MG63 (cell line): ENCODE measurements at regions not wholly inside any gene's neighbourhood (a gene's known extent, or its start where the extent isn't known, plus 50 kb on each side); places are given as distances from the start of the nearest gene placed in this dataset.

Experiments
- DNase-seq: peaks from one replicate; pipeline ENCODE4 v3.0.0-alpha.2; 2020
- H3K27me3 ChIP-seq: fragments of 250-450 bp; sonication (Bioruptor Pico); 2 replicates; pipeline ENCODE4 v1.5.1; 2020; ENCODE audit warnings: mild to moderate bottlenecking, moderate library complexity
- H3K36me3 ChIP-seq: fragments of 250-450 bp; sonication (Bioruptor Pico); 2 replicates; pipeline ENCODE4 v1.5.1; 2020; ENCODE audit warnings: mild to moderate bottlenecking, moderate library complexity
- H3K4me3 ChIP-seq: fragments of 250-450 bp; sonication (Bioruptor Pico); 2 replicates; pipeline ENCODE4 v1.5.1; 2020; ENCODE audit warnings: mild to moderate bottlenecking, moderate library complexity
- H3K9me3 ChIP-seq: fragments of 250-450 bp; sonication (Bioruptor Pico); 2 replicates; pipeline ENCODE4 v1.5.1; 2020; ENCODE audit warnings: mild to moderate bottlenecking, moderate library complexity

DNA sequence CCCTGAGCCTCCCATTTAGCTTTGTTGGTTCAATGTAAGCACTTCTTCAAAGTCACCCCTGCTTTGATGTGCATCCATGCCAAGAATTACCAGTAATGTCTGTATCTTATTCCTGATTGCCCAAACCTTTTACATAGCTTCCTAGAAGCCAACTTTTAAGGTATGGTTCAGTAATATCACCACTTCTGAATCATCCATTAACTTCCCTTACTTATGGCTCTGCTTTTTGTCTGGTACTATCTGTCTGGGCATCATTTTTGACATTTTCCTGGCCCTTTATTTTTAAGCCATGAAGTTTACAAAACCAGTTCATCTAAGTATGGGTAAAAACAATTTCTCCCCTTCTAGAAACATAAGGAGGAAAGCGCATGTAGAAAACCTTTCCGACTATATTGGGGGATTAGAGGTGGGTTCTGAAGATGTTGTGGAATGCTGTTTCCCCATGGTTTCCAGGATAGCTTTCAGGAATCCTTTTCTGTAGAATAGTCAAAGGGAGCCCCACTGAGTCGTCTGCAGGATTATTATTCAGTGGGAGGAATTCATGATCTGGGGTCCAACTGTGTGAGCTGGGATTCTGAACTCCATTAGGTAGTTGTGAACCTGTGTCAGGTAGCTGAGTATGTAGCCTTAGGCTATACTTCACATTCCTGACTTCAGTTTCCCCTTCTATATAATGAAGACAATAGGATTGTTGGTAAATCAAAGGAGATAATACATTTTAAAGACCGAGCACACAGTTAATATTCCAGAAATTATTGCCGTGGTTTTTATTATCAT, 163.8 kb downstream of the SUCLA2 start:
- Histone ChIP-seq H3K4me3 (no peak overlapping the region), H3K27me3 (no peaks in the 10 kb centered on the region), H3K9me3 (no peaks in the 10 kb centered on the region), H3K36me3 (no peaks in the 10 kb centered on the region)
- no peak for DNase-seq

DNA sequence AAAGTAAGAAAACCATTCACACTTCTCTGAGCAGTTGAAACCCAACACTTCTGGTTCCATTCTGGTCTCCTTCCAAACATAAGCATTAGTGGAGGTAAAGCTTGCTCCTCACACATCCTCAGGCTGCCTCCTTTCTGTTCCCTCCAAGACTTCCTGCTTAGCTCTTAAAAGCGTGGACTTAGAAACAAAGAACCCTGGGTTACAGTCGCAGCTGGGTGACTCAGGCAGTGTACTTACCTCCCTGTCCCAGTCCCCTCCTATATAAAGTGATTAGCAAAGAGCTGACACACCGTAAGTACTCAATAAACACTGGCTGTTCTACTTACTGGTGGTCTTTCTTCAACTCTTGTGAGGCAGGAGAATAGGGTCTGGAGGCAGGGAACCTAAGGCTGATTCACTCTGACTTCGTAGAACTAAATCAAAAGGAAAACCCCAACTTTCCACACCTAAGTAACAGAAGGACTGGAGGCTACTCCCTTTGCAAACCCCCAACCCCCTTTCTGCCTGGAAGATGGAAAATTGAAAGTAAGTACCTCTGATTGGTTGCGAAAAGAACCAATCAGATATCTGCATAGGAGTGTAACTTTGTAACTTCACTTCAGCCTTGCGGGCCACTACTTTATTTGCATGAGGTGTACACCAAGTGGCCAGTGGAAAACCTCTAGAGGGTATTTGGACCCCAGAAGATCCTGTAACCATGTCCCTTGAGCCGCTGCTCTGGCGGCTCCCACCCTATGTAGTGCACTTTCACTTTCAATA, 165.4 kb downstream of the SUCLA2 start:
- Histone ChIP-seq H3K36me3 (no peaks in the 10 kb centered on the region), H3K4me3 (no peak overlapping the region), H3K9me3 (no peaks in the 10 kb centered on the region), H3K27me3 (no peaks in the 10 kb centered on the region)
- DNase-seq: no peak

DNA sequence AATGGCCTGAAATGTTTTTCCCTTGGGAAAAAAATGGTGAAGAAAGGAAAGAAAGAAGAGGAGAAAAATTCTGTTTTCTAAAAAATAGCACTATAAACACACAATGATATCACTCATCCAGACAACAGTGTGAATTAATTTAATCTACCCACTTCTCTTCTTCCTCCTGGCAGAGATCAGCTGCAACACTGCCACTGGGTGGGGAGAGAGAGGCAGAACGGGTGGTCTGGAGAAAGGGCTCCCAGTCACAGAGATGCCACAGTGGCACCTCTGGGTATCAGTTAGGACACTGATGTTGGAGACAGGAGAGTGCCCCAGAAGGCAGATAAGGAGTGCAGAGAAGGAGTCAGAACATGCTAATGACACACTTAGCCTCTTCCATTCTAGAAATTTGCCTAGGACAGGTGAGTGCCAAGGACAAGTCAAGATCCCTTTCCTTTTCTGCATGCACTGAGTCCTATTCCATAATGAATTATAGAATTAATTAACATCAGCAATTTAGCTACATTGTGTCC, 168.6 kb downstream of the SUCLA2 start:
- DNase-seq: no peak
- Histone ChIP-seq H3K4me3 (no peak overlapping the region), H3K9me3 (no peaks in the 10 kb centered on the region), H3K36me3 (no peaks in the 10 kb centered on the region), H3K27me3 (no peaks in the 10 kb centered on the region)

DNA sequence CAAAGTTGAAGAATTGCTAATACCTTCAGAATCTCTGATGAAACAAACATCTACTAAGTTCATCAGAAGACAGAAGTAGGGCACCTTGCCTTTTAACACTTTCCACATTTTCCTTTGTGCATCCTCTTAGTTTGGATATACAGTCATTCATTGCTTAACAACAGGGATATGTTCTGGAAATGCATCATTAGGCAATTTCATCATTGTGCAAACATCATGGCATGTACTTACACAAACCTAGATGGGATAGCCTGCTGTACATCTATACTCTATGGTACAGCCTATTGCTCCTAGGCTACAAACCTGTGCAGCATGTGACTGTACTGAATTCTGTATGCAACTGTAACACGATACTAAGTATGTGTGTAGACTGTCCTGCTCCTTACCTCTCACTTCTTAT, 169.8 kb downstream of the SUCLA2 start:
- no peaks in the 10 kb centered on the region for H3K9me3 ChIP-seq

DNA sequence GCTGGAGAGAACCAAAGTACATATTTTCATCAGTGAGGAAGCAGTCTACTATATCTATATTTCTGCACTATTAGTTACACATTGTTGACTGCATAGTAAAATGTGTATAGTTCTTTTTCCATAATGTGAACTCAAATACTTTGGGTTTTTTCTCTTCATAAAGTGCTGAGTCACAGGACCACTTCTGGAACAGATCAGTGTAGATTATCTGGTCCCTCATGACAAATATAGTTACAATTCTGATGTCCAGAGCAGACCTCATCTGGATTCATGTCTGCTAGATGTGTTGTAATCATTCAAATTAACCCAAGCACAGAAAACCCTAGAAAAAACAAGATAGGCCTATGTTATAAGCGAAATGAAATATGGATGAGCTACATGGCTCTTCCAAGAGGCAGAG, 171.4 kb downstream of the SUCLA2 start:
- H3K36me3 ChIP-seq: no peaks in the 10 kb centered on the region
- H3K27me3 ChIP-seq: no peaks in the 10 kb centered on the region
- no peak for DNase-seq
- no peaks in the 10 kb centered on the region for H3K9me3 ChIP-seq
- no peak overlapping the region for H3K4me3 ChIP-seq

More for the DNA sequence above, 169.8 kb downstream of the SUCLA2 start:
- no peaks in the 10 kb centered on the region for H3K36me3 ChIP-seq
- DNase-seq: no peak
- no peaks in the 10 kb centered on the region for H3K27me3 ChIP-seq
- no peak overlapping the region for H3K4me3 ChIP-seq

DNA sequence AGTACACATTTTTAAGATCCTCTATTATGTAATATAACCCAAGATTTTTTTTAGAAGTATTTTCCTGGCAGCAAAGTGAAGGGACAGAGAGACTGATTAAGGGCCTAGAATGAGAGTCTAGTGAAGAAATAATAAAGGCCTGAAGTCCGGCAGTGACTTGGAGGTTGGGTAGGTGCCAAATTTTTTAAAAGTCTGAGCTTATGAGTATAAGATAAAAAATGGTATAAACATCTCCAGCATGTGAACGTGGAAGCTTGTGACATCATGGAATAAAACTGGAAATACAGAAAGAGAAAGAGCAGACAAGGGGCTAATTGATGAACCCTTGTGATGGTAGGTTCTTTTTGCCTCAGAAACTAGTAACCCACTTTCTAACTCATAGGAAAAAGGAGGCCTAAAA, 174.6 kb downstream of the SUCLA2 start:
- H3K9me3 ChIP-seq: no peaks in the 10 kb centered on the region
- no peaks in the 10 kb centered on the region for H3K27me3 ChIP-seq
- H3K4me3 ChIP-seq: no peak overlapping the region
- no peak for DNase-seq
- H3K36me3 ChIP-seq: no peaks in the 10 kb centered on the region

DNA sequence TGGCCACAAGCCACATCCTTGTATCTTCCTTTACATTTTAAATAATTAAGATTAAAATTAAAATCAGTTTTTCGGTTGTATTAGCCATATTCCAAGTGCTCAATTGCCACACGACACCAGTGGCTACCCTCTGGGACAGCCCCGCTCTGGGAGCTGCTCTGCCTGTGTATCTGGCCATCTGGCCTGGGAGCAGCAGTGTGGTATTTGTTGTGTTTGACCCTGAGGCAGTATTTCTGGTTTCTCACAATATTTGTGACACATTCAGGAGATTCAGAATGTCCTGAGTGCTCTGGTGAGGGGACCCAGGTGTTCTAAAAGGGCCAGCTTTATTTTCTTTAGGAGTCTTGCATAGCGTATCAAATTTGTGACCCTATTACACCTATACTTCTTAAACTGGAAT, 179.0 kb downstream of the SUCLA2 start:
- Histone ChIP-seq H3K4me3 (no peak overlapping the region), H3K9me3 (no peaks in the 10 kb centered on the region), H3K36me3 (no peaks in the 10 kb centered on the region), H3K27me3 (no peaks in the 10 kb centered on the region)
- no peak for DNase-seq

DNA sequence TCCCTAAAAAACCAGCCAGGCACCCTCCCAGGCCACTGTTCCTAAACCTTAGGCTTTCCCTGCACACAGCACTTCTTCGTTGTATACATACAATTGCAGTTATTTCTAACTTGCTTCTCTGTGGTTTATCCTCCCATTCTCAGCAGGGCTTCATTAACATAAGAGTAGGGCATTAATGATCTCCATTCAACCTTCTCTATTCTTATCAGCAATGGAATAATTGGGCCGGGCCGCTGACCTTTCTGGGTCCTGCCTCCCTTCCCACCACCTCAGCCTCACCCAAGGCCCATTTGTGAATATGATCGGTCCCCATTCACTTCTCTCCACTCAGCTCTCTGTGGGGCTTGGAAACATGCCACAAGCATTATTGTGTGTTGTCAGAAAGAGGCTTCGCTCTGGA, 184.2 kb downstream of the SUCLA2 start:
- DNase-seq: no peak
- Histone ChIP-seq H3K27me3 (no peaks in the 10 kb centered on the region), H3K4me3 (no peak overlapping the region), H3K36me3 (no peaks in the 10 kb centered on the region), H3K9me3 (no peaks in the 10 kb centered on the region)

DNA sequence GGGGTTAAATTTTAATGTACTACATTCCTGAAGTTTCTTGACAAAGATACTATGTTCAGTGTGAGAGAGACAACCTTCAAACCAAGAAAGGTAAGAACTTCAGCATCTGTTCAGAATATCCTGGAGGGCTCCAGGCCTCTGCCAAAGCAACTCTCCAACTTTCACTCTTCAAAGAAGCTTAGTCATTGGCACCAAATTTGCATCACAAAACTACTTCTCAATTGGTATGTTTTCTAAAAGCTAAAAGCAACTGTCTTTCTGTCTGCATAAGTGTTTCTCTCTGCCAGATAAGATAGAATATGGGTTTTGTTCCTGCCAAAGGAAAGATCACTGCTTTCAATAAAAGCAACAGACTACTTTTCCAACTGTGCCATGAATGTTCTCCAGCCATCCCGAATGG, 187.4 kb downstream of the SUCLA2 start:
- Histone ChIP-seq H3K9me3 (no peaks in the 10 kb centered on the region), H3K27me3 (no peaks in the 10 kb centered on the region), H3K4me3 (no peak overlapping the region), H3K36me3 (no peaks in the 10 kb centered on the region)
- DNase-seq: no peak

DNA sequence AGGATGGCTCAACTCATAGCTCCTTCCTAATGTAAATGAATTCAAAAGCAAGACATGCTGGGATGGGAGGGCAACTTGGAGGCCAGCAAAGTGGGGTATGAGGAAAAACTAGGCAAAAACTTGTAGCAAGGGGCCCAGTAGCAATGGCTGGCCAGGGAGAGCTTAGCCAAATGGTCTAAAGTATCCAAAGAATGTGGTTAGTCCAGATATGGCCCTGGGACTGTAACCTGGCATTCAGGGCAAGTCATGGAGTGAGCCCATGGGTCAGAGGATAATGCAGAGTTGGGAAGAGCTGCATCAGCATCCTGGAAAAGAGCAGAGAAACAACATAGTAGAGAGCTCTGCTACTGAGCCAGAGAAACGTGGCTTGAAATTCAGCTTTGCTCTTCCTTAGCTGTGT, 191.7 kb downstream of the SUCLA2 start:
- Histone ChIP-seq H3K27me3 (no peaks in the 10 kb centered on the region), H3K4me3 (no peak overlapping the region), H3K9me3 (no peaks in the 10 kb centered on the region), H3K36me3 (no peaks in the 10 kb centered on the region)
- DNase-seq: no peak

DNA sequence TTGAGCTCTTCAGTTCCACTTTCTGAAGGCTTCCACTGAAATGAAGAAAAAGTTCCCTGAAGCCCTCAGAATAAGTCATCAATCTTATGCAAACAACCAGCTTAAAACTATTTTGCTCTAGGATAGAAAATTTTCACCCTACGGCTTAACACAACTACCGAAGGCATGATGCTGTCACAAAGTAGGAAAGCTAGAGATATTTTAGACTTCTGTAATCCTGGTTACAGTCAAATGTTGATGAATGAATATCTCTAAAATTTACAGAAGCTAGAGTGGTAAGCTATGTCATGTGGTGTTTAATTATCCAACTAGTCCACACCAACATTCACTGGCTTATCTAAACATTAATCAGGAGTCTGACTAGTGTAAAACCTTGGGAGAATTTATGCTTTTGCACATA, 197.9 kb downstream of the SUCLA2 start:
- H3K36me3 ChIP-seq: no peaks in the 10 kb centered on the region
- no peaks in the 10 kb centered on the region for H3K9me3 ChIP-seq
- H3K4me3 ChIP-seq: no peak overlapping the region
- H3K27me3 ChIP-seq: no peaks in the 10 kb centered on the region
- no peak for DNase-seq

DNA sequence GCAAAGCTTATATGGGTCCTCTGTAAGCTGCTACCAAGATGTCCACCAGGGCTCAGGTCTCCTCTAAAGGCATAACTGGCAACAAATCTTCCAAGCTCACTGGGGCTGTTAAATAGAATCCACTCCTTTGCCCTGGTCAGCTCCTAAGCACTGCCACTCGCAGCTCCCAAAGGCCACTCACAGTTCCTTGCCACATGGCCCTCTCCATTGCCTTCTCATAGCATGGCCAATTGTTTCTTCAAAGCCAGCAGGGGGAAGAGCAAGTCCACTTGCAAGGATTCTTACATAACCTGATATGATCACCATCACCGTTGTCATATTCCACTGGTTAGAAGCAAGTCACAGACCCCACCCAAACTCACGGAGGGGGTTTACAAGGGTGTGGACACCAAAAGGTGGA, 199.5 kb downstream of the SUCLA2 start:
- no peaks in the 10 kb centered on the region for H3K9me3 ChIP-seq
- H3K36me3 ChIP-seq: no peaks in the 10 kb centered on the region
- H3K4me3 ChIP-seq: no peak overlapping the region
- no peak for DNase-seq
- H3K27me3 ChIP-seq: no peaks in the 10 kb centered on the region

DNA sequence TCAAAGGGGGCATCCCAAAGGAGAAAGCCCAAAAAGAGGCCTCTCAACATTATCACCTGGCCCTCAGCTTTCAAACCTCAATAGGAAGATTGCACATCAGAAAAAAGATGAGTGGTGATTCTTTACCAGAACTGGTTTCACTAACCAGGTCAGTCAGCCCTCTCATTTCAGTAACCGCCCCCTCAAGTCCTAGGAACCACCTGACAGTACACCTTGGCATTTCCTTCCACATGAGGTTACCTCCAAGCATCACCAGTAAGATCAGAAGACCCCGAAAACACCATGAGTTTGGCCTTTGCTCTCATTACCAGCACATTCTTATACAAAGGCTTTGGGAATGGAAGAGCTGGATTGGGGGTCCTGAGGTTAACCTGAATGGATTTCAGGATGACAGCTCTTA, 200.5 kb downstream of the SUCLA2 start:
- H3K27me3 ChIP-seq: no peaks in the 10 kb centered on the region

DNA sequence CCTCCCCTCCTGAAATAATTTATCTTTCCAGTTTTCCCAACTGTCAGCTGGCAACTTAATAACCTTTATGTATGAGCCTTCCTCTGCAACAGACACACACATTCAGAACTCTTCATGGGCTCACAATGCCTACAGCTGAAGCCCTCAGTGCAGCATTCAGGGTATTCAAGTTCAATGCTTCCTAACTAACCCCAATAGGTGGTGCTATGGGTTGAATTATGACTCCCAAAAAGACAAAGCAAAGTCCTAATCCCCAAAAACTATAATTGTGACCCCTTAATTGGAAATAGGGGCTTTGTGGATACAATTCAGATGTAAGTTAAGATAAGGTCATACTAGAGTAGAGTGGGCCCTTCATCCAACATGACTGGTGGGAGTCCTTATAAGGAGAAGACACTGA, 202.2 kb downstream of the SUCLA2 start:
- Histone ChIP-seq H3K4me3 (no peak overlapping the region), H3K9me3 (no peaks in the 10 kb centered on the region), H3K27me3 (no peaks in the 10 kb centered on the region), H3K36me3 (no peaks in the 10 kb centered on the region)
- no peak for DNase-seq

More for the DNA sequence above, 200.5 kb downstream of the SUCLA2 start:
- no peak for DNase-seq
- Histone ChIP-seq H3K9me3 (no peaks in the 10 kb centered on the region), H3K36me3 (no peaks in the 10 kb centered on the region), H3K4me3 (no peak overlapping the region)

DNA sequence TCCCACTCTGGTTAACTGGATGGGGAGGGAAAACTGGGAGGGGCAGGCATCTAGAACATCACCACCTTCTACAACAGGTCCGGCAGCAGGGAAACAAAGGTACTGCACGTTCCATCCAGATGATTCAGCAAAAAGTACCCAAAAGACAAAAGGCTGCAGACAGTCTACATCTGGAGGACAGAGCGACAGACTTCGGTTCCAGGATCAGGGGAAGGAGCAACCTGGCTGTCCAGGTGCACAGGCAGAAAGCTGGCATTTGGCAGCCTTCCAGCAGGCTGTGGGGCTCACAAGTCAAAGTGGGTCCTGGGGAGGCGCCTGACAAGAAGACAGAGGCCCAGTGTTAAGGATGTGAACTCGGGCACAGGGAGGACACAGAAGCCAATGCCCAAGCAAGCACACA, 202.9 kb downstream of the SUCLA2 start:
- H3K9me3 ChIP-seq: no peaks in the 10 kb centered on the region
- no peaks in the 10 kb centered on the region for H3K27me3 ChIP-seq
- H3K4me3 ChIP-seq: no peak overlapping the region
- H3K36me3 ChIP-seq: no peaks in the 10 kb centered on the region
- no peak for DNase-seq

DNA sequence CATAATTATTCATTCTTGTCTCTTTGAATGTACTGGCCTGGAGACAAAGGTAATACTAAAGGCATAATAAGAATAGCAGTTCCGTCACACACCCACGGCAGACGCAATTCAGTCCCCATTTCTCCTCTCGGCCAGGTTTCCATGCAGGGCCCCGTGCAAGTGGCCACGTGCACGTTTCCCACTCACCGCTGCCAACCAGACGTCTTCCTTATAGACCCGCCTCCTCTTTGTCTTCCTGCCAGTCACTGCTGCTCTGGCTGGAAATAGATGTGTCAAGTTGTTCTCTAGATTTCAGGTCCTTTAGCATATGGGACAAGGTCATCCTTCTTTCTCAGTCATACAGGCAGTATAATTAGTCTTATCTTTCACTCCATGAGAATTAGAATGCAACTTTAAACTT, 204.3 kb downstream of the SUCLA2 start:
- Histone ChIP-seq H3K4me3 (no peak overlapping the region), H3K27me3 (no peaks in the 10 kb centered on the region), H3K9me3 (no peaks in the 10 kb centered on the region), H3K36me3 (no peaks in the 10 kb centered on the region)
- no peak for DNase-seq

DNA sequence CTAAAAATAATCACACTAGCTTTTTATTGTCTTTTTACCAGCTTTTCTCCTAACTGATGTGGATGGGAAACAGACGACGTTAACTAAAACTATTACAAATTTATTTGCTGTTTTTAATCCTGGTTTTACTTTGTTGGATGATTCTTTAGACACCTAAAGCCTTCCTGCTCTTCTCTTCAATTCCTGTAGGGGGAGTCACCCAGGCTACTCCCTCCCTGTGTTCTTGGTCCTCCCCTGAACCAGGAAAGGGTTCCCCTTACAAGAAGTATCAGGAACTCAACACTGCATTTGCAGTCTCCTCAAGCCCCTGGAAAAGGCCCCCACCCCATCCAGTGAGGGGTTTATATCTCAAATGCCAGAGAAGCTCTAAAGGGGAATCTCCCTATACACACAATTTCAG, 206.1 kb downstream of the SUCLA2 start:
- Histone ChIP-seq H3K9me3 (peaks cover 3% of the 10 kb centered on the region; the same call in 1 of the 2 replicates), H3K36me3 (no peaks in the 10 kb centered on the region), H3K27me3 (no peaks in the 10 kb centered on the region), H3K4me3 (no peak overlapping the region)
- no peak for DNase-seq

DNA sequence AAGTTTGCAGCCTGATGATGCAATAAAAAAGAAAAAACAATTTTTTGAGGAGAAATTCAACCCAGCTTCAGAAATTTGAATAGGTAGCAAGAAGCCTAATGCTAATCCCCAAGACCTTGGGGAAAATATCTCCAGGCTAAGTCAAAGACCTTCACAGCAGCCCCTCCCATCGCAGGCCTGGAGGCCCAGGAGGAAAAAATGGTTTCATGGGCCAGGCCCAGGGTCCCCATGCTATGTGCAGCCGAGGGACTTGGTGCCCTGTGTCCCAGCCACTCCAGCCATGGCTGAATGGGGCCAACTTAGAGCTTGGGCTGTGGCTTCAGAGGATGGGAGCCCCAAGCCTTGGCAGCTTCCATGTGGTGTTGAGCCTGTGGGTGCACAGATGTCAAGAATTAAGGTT, 210.3 kb downstream of the SUCLA2 start:
- Histone ChIP-seq H3K4me3 (no peak overlapping the region), H3K36me3 (no peaks in the 10 kb centered on the region), H3K9me3 (peaks cover 3% of the 10 kb centered on the region; the same call in 1 of the 2 replicates), H3K27me3 (no peaks in the 10 kb centered on the region)
- no peak for DNase-seq
